GM21423 (cell line): ENCODE measurements at regions not wholly inside any gene's neighbourhood (a gene's known extent, or its start where the extent isn't known, plus 50 kb on each side); places are given as distances from the start of the nearest gene placed in this dataset.
"Not testable (repeated sequence)": the region's sequence is repeated elsewhere in the genome, so short reads cannot be mapped to it uniquely, and the experiment has no call there.

Experiments
- ATAC-seq: cut with Tn5 transposase; IDR thresholded peaks from one replicate; pipeline ENCODE4 v1.9.1; 2021; ENCODE audit warnings: mild to moderate bottlenecking, moderate library complexity; ENCODE audit not compliant: unreplicated experiment

- no peak for ATAC-seq
These were observed 124.7 kb downstream of the HNRNPD start for GRCh38 chr4:82248903-82249632.

GRCh38 chr4:82247629-82248028, 126.2 kb downstream of the HNRNPD start:
- ATAC-seq, result no peak

GRCh38 chr4:82247171-82247570, 126.6 kb downstream of the HNRNPD start:
- no peak for ATAC-seq

- no peak for ATAC-seq
These were observed 132.3 kb downstream of the HNRNPD start for GRCh38 chr4:82241534-82241933.

GRCh38 chr4:82240410-82240809, 133.4 kb downstream of the HNRNPD start:
- no peak for ATAC-seq

GRCh38 chr4:82237142-82237541, 136.6 kb downstream of the HNRNPD start:
- ATAC-seq, result not testable (repeated sequence)

GRCh38 chr4:82235346-82235745, 138.4 kb downstream of the HNRNPD start:
- no peak for ATAC-seq

- ATAC-seq, result no peak
These were observed 140.9 kb downstream of the HNRNPD start for GRCh38 chr4:82232891-82233290.

- no peak for ATAC-seq
These were observed 142.0 kb downstream of the HNRNPD start for GRCh38 chr4:82231806-82232205.

GRCh38 chr4:82230306-82230705, 143.5 kb downstream of the HNRNPD start:
- no peak for ATAC-seq

- no peak for ATAC-seq
These were observed 148.8 kb downstream of the HNRNPD start for GRCh38 chr4:82225030-82225429.

GRCh38 chr4:82223715-82224114, 150.1 kb downstream of the HNRNPD start:
- peak; percentile 79 for ATAC-seq

GRCh38 chr4:82219346-82219745, 154.4 kb downstream of the HNRNPD start:
- no peak for ATAC-seq

- ATAC-seq, result no peak
These were observed 155.6 kb downstream of the HNRNPD start for GRCh38 chr4:82217986-82218715.

GRCh38 chr4:82216219-82216618, 157.6 kb downstream of the HNRNPD start:
- ATAC-seq, result no peak

GRCh38 chr4:82215800-82216199, 158.0 kb downstream of the HNRNPD start:
- ATAC-seq, result no peak

- no peak for ATAC-seq
These were observed 158.8 kb downstream of the HNRNPD start for GRCh38 chr4:82215039-82215438.

GRCh38 chr4:82213485-82214417, 160.0 kb downstream of the HNRNPD start:
- no peak for ATAC-seq

GRCh38 chr4:82201805-82202641, 171.8 kb downstream of the HNRNPD start:
- no peak for ATAC-seq

- no peak for ATAC-seq
These were observed 172.5 kb downstream of the HNRNPD start for GRCh38 chr4:82201303-82201702.
